MCF 10A (cell line): ENCODE measurements at regions not wholly inside any gene's neighbourhood (a gene's known extent, or its start where the extent isn't known, plus 50 kb on each side); places are given as distances from the start of the nearest gene placed in this dataset.

Experiments
- BruUV-seq: library from RNA; stranded (reverse); fragments of 400-500 nt; replicated peaks from 2 replicates; lab custom pipeline; 2021; lab: Mats Ljungman, UMichigan
- CTCF ChIA-PET: fragments of 300-600 bp; sonication (Branson Sonifier 250); formaldehyde crosslinking; extraction: SDS; loops from one replicate; lab custom pipeline; 2021; ENCODE audit warnings: antibody characterized with exemption, inconsistent platforms; lab: Yijun Ruan, JAX
- POLR2A ChIA-PET: fragments of 300-600, 350-650 bp; sonication (Branson Sonifier 250); formaldehyde crosslinking; extraction: SDS; loops from one replicate; lab custom pipeline; 2020; ENCODE audit warnings: antibody characterized with exemption, inconsistent platforms; lab: Yijun Ruan, JAX
- DNase-seq: peaks from one replicate; pipeline ENCODE4 v3.0.0-alpha.2; 2018; ENCODE audit not compliant: unreplicated experiment
- H3K27ac Mint-ChIP-seq: one replicate; pipeline ENCODE4 v1.8.0; 2022; ENCODE audit warnings: mild to moderate bottlenecking, low read depth, mixed read lengths; ENCODE audit not compliant: unreplicated experiment
- H3K27me3 Mint-ChIP-seq: one replicate; pipeline ENCODE4 v1.8.0; 2022; ENCODE audit warnings: mixed read lengths; ENCODE audit not compliant: insufficient read depth, unreplicated experiment
- H3K36me3 Mint-ChIP-seq: one replicate; pipeline ENCODE4 v1.8.0; 2022; ENCODE audit warnings: mild to moderate bottlenecking, moderate library complexity, mixed read lengths; ENCODE audit not compliant: insufficient read depth, unreplicated experiment
- H3K4me1 Mint-ChIP-seq: one replicate; pipeline ENCODE4 v1.8.0; 2022; ENCODE audit warnings: mixed read lengths; ENCODE audit not compliant: insufficient read depth, unreplicated experiment
- H3K4me3 Mint-ChIP-seq: one replicate; pipeline ENCODE4 v1.8.0; 2022; ENCODE audit warnings: mild to moderate bottlenecking, moderate library complexity, mixed read lengths; ENCODE audit not compliant: unreplicated experiment
- H3K9me3 Mint-ChIP-seq: one replicate; pipeline ENCODE4 v1.8.0; 2022; ENCODE audit warnings: mixed read lengths; ENCODE audit not compliant: unreplicated experiment
- intact Hi-C: fragments of 100-400 bp; cut with micrococcal nuclease; formaldehyde crosslinking; loops from 2 replicates; pipeline ENCODE4 v1.14.1; 2022
- TF ChIP-seq, protein P1 (sequence below): fragments of 200-600 bp; IDR thresholded peaks from one replicate; pipeline ENCODE4 v1.8.0; 2022; ENCODE audit warnings: antibody characterized with exemption, mild to moderate bottlenecking; ENCODE audit not compliant: unreplicated experiment

DNA sequence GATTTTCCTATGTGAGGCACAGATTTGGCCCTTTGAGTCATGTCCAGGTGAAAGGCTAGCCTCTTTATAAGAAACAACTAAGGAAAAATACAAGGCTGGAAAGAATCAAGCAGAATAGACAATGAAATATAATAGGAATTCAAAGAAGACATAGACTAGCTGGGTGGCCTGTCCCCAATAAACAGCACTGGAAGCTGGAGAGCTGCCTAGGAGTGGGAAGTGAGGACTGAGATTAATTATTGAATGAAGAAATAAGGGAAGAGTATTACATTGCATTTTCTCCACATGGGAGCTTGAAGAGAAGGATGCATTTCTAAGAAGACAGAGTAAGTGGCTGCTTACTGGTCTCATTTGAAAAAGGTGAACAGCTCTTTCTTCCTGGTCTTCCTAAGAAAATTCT, 100.0 kb downstream of the CCDC34 start:
- H3K4me1 Mint-ChIP-seq: no peaks in the 10 kb centered on the region
- H3K4me3 Mint-ChIP-seq: no peak overlapping the region
- H3K36me3 Mint-ChIP-seq: no peaks in the 10 kb centered on the region
- TF ChIP-seq, protein P1, sequence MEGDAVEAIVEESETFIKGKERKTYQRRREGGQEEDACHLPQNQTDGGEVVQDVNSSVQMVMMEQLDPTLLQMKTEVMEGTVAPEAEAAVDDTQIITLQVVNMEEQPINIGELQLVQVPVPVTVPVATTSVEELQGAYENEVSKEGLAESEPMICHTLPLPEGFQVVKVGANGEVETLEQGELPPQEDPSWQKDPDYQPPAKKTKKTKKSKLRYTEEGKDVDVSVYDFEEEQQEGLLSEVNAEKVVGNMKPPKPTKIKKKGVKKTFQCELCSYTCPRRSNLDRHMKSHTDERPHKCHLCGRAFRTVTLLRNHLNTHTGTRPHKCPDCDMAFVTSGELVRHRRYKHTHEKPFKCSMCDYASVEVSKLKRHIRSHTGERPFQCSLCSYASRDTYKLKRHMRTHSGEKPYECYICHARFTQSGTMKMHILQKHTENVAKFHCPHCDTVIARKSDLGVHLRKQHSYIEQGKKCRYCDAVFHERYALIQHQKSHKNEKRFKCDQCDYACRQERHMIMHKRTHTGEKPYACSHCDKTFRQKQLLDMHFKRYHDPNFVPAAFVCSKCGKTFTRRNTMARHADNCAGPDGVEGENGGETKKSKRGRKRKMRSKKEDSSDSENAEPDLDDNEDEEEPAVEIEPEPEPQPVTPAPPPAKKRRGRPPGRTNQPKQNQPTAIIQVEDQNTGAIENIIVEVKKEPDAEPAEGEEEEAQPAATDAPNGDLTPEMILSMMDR: no peak
- BruUV-seq: no TSS peak
- no peak for DNase-seq
- H3K27me3 Mint-ChIP-seq: peaks cover 10% of the 10 kb centered on the region
- intact Hi-C loops: no loop called here
- ChIA-PET POLR2A (interaction anchor here (0.9 kb wide), 1 partner anchor 11 kb away, joined by 4 read pairs; no protein-coding TSS in a partner anchor), CTCF (no interaction called here)
- H3K9me3 Mint-ChIP-seq: no peaks in the 10 kb centered on the region
- no peak overlapping the region for H3K27ac Mint-ChIP-seq

- intact Hi-C loops: no loop called here
- DNase-seq: no peak
- Mint-ChIP-seq H3K4me1 (no peaks in the 10 kb centered on the region), H3K4me3 (no peak overlapping the region), H3K9me3 (peaks cover 7% of the 10 kb centered on the region), H3K27ac (no peak overlapping the region), H3K27me3 (no peaks in the 10 kb centered on the region), H3K36me3 (no peaks in the 10 kb centered on the region)
- no TSS peak for BruUV-seq
- POLR2A ChIA-PET: no interaction called here
- TF ChIP-seq, protein P1: no peak
- CTCF ChIA-PET: no interaction called here
Measured at GRCh38 chr11:27255447-27255828, 107.6 kb downstream of the CCDC34 start.

GRCh38 chr11:27254744-27255446, 108.1 kb downstream of the CCDC34 start:
- no TSS peak for BruUV-seq
- intact Hi-C loops: no loop called here
- TF ChIP-seq, protein P1: no peak
- ChIA-PET CTCF (interaction anchor here (0.6 kb wide), 1 partner anchor 71 kb away, joined by 3 read pairs; no protein-coding TSS in a partner anchor), POLR2A (no interaction called here)
- Mint-ChIP-seq H3K27me3 (no peaks in the 10 kb centered on the region), H3K9me3 (peaks cover 7% of the 10 kb centered on the region), H3K4me3 (no peak overlapping the region), H3K4me1 (no peaks in the 10 kb centered on the region), H3K27ac (no peak overlapping the region), H3K36me3 (no peaks in the 10 kb centered on the region)
- no peak for DNase-seq

- no peaks in the 10 kb centered on the region for H3K36me3 Mint-ChIP-seq
- no peaks in the 10 kb centered on the region for H3K27me3 Mint-ChIP-seq
- H3K9me3 Mint-ChIP-seq: peaks cover 7% of the 10 kb centered on the region
- TF ChIP-seq, protein P1: no peak
- BruUV-seq: no TSS peak
- no peak overlapping the region for H3K4me3 Mint-ChIP-seq
- H3K4me1 Mint-ChIP-seq: no peaks in the 10 kb centered on the region
- ChIA-PET POLR2A (no interaction called here), CTCF (interaction anchor here (0.6 kb wide), 2 partner anchors 205 to 229 kb away, joined by 3 to 4 read pairs; no protein-coding TSS in a partner anchor)
- intact Hi-C loops: no loop called here
- DNase-seq: no peak
- no peak overlapping the region for H3K27ac Mint-ChIP-seq
Measured at GRCh38 chr11:27253224-27253623, 109.8 kb downstream of the CCDC34 start.
